Keratinocyte (primary cell): ENCODE measurements at regions not wholly inside any gene's neighbourhood (a gene's known extent, or its start where the extent isn't known, plus 50 kb on each side); places are given as distances from the start of the nearest gene placed in this dataset.

Experiments used
- DNase-seq: peaks from one replicate; pipeline ENCODE4 v3.0.0-alpha.2; 2011; ENCODE audit warnings: low read depth, missing footprints, low spot score
- FAIRE-seq: peaks from 2 replicates; lab custom pipeline; 2011; peaks lifted over from hg19 to GRCh38; lab: Jason Lieb, UNC
- H2AFZ ChIP-seq: 2 replicates; pipeline ENCODE4 v1.6.0; 2012; ENCODE audit warnings: low read length, control low read depth, inconsistent platforms; ENCODE audit not compliant: control insufficient read depth
- H3K27ac ChIP-seq: 2 replicates; pipeline ENCODE4 v1.5.1; 2011; ENCODE audit warnings: low read length; ENCODE audit not compliant: control insufficient read depth, insufficient read depth
- H3K27me3 ChIP-seq: 3 replicates; pipeline ENCODE4 v1.6.0; 2011; ENCODE audit warnings: low read length; ENCODE audit not compliant: control insufficient read depth, insufficient read depth; ENCODE audit errors: extremely low read depth
- H3K36me3 ChIP-seq, 2 experiments: 2 replicates in 1 of 2; 3 replicates in 1 of 2; pipeline ENCODE4 v1.5.1; 2011; ENCODE audit warnings: low read length in 2 of 2, mild to moderate bottlenecking in 1 of 2; ENCODE audit not compliant: control insufficient read depth in 2 of 2, insufficient read depth in 2 of 2; ENCODE audit errors: extremely low read depth in 1 of 2
- H3K4me1 ChIP-seq: 3 replicates; pipeline ENCODE4 v1.5.1; 2011; ENCODE audit warnings: low read length; ENCODE audit not compliant: control insufficient read depth, insufficient read depth; ENCODE audit errors: extremely low read depth
- H3K4me2 ChIP-seq: 3 replicates; pipeline ENCODE4 v1.6.0; 2011; ENCODE audit warnings: low read depth, low read length; ENCODE audit not compliant: control insufficient read depth, insufficient read depth; ENCODE audit errors: extremely low read depth
- H3K4me3 ChIP-seq, 3 experiments: fragments of 200-600 bp in 1 of 3; sonication (generic) in 1 of 3; 2 replicates in 2 of 3; 3 replicates in 1 of 3; pipeline ENCODE4 v1.5.1; 2011 to 2016; ENCODE audit warnings: low read length in 3 of 3, mild to moderate bottlenecking in 3 of 3, control low read depth in 2 of 3, inconsistent platforms in 1 of 3, low read depth in 1 of 3, mixed read lengths in 1 of 3, mixed run types in 1 of 3, moderate library complexity in 1 of 3; ENCODE audit not compliant: control insufficient read depth in 2 of 3, insufficient read depth in 2 of 3; ENCODE audit errors: extremely low read depth in 1 of 3
- H3K79me2 ChIP-seq: 2 replicates; pipeline ENCODE4 v1.6.0; 2012; ENCODE audit warnings: low read length; ENCODE audit not compliant: control insufficient read depth, insufficient read depth
- H3K9ac ChIP-seq: 3 replicates; pipeline ENCODE4 v1.6.0; 2011; ENCODE audit warnings: low read length; ENCODE audit not compliant: control insufficient read depth, insufficient read depth; ENCODE audit errors: extremely low read depth
- H3K9me1 ChIP-seq: 3 replicates; pipeline ENCODE4 v1.6.0; 2011; ENCODE audit warnings: low read length; ENCODE audit not compliant: control insufficient read depth, insufficient read depth; ENCODE audit errors: extremely low read depth
- H3K9me3 ChIP-seq: 2 replicates; pipeline ENCODE4 v1.5.1; 2012; ENCODE audit warnings: low read depth, low read length; ENCODE audit not compliant: control insufficient read depth
- H4K20me1 ChIP-seq: 3 replicates; pipeline ENCODE4 v1.6.0; 2011; ENCODE audit warnings: low read length; ENCODE audit not compliant: control insufficient read depth, insufficient read depth; ENCODE audit errors: extremely low read depth
- EZH2 ChIP-seq: IDR thresholded peaks from one replicate; pipeline ENCODE4 v1.6.1; 2012; ENCODE audit warnings: inconsistent platforms, mild to moderate bottlenecking, low read length, moderate library complexity
- dilution Hi-C: fragments of 300-500 bp; cut with MboI; formaldehyde crosslinking; loops from one replicate; pipeline ENCODE4 v1.7.0; 2020; ENCODE audit warnings: low sequenced_read_pairs; ENCODE audit not compliant: extremely low pct_ligation_motif_present
- TF ChIP-seq, protein P1 (sequence below), 3 experiments: IDR thresholded peaks in 1 of 3; conservative IDR thresholded peaks in 1 of 3; optimal IDR thresholded peaks in 1 of 3; 2 replicates in 2 of 3; 3 replicates in 1 of 3; pipeline versions ENCODE3 to v1.5.1; 2011; ENCODE audit warnings: low read length in 3 of 3, mild to moderate bottlenecking in 3 of 3, moderate library complexity in 2 of 3, control low read depth in 1 of 3, inconsistent platforms in 1 of 3; ENCODE audit not compliant: insufficient read depth in 2 of 3; ENCODE audit errors: extremely low read depth in 1 of 3

DNA sequence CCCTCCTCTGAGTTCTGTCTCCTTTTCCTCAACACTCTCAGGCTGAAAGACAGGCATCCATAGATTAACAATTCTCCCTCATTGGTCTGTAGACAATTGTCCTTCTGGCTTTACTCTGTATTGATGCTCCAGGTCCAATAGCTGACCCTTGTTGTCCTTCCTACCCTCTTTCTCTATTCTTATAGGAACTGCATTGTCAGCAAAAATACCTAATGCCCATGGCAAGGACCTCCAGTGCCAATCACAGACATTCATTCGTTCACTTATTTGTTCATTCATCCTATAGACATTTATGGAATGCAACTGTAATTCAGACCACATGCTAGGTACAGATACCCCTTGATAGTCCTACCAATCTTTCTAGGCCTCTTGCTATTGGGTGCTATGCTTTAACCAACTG, 69.8 kb upstream of the DTNA start:
- no peaks in the 10 kb centered on the region for H3K9me1 ChIP-seq
- no peaks in the 10 kb centered on the region for H3K36me3 ChIP-seq
- no peak overlapping the region for H3K4me2 ChIP-seq
- dilution Hi-C loops: no loop called here
- no peaks in the 10 kb centered on the region for H3K79me2 ChIP-seq
- no peak for FAIRE-seq
- no peak overlapping the region for H2AFZ ChIP-seq
- no peaks in the 10 kb centered on the region for H3K9me3 ChIP-seq
- H3K27ac ChIP-seq: no peak overlapping the region
- H3K4me1 ChIP-seq: no peaks in the 10 kb centered on the region
- no peak overlapping the region for H3K9ac ChIP-seq
- no peaks in the 10 kb centered on the region for H3K27me3 ChIP-seq
- no peaks in the 10 kb centered on the region for H4K20me1 ChIP-seq
- TF ChIP-seq EZH2: no peak
- DNase-seq: no peak
- no peak overlapping the region for H3K4me3 ChIP-seq

DNA sequence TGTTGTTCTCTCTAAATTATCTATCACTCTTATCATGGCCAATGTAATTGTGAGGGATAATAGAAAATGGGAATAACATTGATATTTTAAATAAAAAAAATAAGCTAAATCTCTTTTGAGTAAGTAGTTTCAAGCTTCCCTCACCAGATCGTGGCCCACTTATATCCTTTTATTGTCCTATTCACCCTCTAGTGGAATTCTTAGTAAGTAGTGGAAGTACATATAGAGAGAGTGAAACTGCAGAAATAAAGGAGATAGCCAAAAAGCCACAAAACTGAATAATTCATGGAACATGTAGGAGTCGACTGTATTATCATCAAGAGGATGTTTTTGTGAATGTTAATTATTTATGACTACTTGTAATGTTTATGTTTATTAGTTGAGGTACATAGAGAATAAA, 66.1 kb upstream of the DTNA start:
- Histone ChIP-seq H3K4me1 (no peaks in the 10 kb centered on the region), H3K4me2 (no peak overlapping the region), H2AFZ (no peak overlapping the region), H3K9ac (no peak overlapping the region), H3K27me3 (no peaks in the 10 kb centered on the region), H3K9me1 (no peaks in the 10 kb centered on the region), H3K9me3 (no peaks in the 10 kb centered on the region), H3K4me3 (no peak overlapping the region), H3K27ac (no peak overlapping the region), H3K79me2 (no peaks in the 10 kb centered on the region), H4K20me1 (no peaks in the 10 kb centered on the region), H3K36me3 (no peaks in the 10 kb centered on the region)
- no peak for FAIRE-seq
- dilution Hi-C loops: no loop called here
- no peak for DNase-seq
- TF ChIP-seq EZH2: no peak
- TF ChIP-seq, protein P1, sequence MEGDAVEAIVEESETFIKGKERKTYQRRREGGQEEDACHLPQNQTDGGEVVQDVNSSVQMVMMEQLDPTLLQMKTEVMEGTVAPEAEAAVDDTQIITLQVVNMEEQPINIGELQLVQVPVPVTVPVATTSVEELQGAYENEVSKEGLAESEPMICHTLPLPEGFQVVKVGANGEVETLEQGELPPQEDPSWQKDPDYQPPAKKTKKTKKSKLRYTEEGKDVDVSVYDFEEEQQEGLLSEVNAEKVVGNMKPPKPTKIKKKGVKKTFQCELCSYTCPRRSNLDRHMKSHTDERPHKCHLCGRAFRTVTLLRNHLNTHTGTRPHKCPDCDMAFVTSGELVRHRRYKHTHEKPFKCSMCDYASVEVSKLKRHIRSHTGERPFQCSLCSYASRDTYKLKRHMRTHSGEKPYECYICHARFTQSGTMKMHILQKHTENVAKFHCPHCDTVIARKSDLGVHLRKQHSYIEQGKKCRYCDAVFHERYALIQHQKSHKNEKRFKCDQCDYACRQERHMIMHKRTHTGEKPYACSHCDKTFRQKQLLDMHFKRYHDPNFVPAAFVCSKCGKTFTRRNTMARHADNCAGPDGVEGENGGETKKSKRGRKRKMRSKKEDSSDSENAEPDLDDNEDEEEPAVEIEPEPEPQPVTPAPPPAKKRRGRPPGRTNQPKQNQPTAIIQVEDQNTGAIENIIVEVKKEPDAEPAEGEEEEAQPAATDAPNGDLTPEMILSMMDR (optimal IDR thresholded peaks at IDR 0.05 in 1 of 3, IDR thresholded peaks at IDR 0.05 in 1 of 3, conservative IDR thresholded peaks at IDR 0.05 in 1 of 3; ENCODE audit: extremely low read depth in 1 of 3, insufficient read depth in 2 of 3, low read length in 3 of 3): no peak

DNA sequence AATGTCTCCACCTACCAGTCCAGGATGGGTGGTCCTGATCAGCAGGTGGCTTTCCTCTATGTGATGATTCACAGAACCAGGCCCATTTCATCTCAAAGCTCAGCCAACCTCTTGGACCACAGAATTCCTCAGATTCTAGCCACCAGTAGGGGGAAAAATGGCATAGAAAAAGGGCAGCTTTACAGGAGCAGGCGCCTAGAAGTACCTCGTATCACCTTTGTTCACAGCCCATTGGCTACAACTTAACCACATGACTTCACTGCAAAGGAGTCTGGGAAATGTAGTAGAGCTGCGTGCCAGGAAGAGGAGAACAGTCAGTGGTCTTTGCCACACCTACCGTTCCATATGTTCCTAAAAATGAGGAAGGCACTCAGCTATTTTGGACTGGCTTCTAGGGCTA, 62.8 kb upstream of the DTNA start:
- no peak overlapping the region for H2AFZ ChIP-seq
- DNase-seq: no peak
- no peak overlapping the region for H3K4me2 ChIP-seq
- no peaks in the 10 kb centered on the region for H4K20me1 ChIP-seq
- H3K27me3 ChIP-seq: no peaks in the 10 kb centered on the region
- no peak overlapping the region for H3K27ac ChIP-seq
- dilution Hi-C loops: no loop called here
- TF ChIP-seq EZH2: no peak
- TF ChIP-seq, protein P1 (optimal IDR thresholded peaks at IDR 0.05 in 1 of 3, IDR thresholded peaks at IDR 0.05 in 1 of 3, conservative IDR thresholded peaks at IDR 0.05 in 1 of 3; ENCODE audit: extremely low read depth in 1 of 3, insufficient read depth in 2 of 3, low read length in 3 of 3): no peak
- no peaks in the 10 kb centered on the region for H3K9me3 ChIP-seq
- H3K36me3 ChIP-seq: no peaks in the 10 kb centered on the region
- no peak for FAIRE-seq
- H3K4me1 ChIP-seq: no peaks in the 10 kb centered on the region
- no peak overlapping the region for H3K4me3 ChIP-seq
- H3K9ac ChIP-seq: no peak overlapping the region
- H3K9me1 ChIP-seq: no peaks in the 10 kb centered on the region
- H3K79me2 ChIP-seq: no peaks in the 10 kb centered on the region
